GM12878 (cell line): ENCODE measurements at regions not wholly inside any gene's neighbourhood (a gene's known extent, or its start where the extent isn't known, plus 50 kb on each side); places are given as distances from the start of the nearest gene placed in this dataset.
A peak's percentile ranks its signal among the peaks of the same experiment; 100 is the strongest.

Source experiments
- CBFB ChIP-seq: IDR thresholded peaks from 2 replicates; pipeline ENCODE4 v1.6.1; 2016; ENCODE audit warnings: antibody characterized with exemption, low read depth
- E2F8 ChIP-seq: fragments of 450-650 bp; IDR thresholded peaks from 2 replicates; pipeline ENCODE4 v1.6.1; 2018; ENCODE audit warnings: mild to moderate bottlenecking, low read depth, moderate library complexity; ENCODE audit not compliant: partially characterized antibody
- HCFC1 ChIP-seq: fragments of 150-350 bp; IDR thresholded peaks from 2 replicates; pipeline ENCODE4 v1.6.1; 2014; ENCODE audit warnings: low read length
- IKZF1 ChIP-seq: fragments of 450-650 bp; conservative IDR thresholded peaks from 2 replicates; pipeline ENCODE4 v1.6.1; 2017; ENCODE audit warnings: antibody characterized with exemption, mild to moderate bottlenecking
- IRF4 ChIP-seq: IDR thresholded peaks from 2 replicates; pipeline ENCODE4 v1.6.1; 2011; ENCODE audit warnings: low read depth, low read length
- MEF2A ChIP-seq: IDR thresholded peaks from 2 replicates; pipeline ENCODE4 v1.6.1; 2011; ENCODE audit warnings: low read depth, mild to moderate bottlenecking, low read length, moderate library complexity; ENCODE audit not compliant: insufficient read depth
- SUZ12 ChIP-seq: fragments of 200-600 bp; sonication (generic); IDR thresholded peaks from one replicate; pipeline ENCODE4 v1.6.1; 2018; ENCODE audit warnings: antibody characterized with exemption, mild to moderate bottlenecking; ENCODE audit not compliant: unreplicated experiment
- TCF12 ChIP-seq: IDR thresholded peaks from 2 replicates; pipeline ENCODE4 v1.6.1; 2011; ENCODE audit warnings: low read depth, mild to moderate bottlenecking, low read length
- ZNF217 ChIP-seq: fragments of 450-650 bp; IDR thresholded peaks from 2 replicates; pipeline ENCODE4 v1.6.1; 2017; ENCODE audit warnings: antibody characterized with exemption, mild to moderate bottlenecking
- TF ChIP-seq, protein P1 (sequence below): IDR thresholded peaks from 2 replicates; pipeline ENCODE4 v1.6.1; 2012; ENCODE audit warnings: low read depth, low read length, improper control_type of control experiment

- TF ChIP-seq, protein P1, sequence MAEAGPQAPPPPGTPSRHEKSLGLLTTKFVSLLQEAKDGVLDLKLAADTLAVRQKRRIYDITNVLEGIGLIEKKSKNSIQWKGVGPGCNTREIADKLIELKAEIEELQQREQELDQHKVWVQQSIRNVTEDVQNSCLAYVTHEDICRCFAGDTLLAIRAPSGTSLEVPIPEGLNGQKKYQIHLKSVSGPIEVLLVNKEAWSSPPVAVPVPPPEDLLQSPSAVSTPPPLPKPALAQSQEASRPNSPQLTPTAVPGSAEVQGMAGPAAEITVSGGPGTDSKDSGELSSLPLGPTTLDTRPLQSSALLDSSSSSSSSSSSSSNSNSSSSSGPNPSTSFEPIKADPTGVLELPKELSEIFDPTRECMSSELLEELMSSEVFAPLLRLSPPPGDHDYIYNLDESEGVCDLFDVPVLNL: no peak
- peak; percentile 96 for TF ChIP-seq TCF12
- TF ChIP-seq CBFB: peak; percentile 78
- TF ChIP-seq SUZ12: no peak
- no peak; the same call in 1 of the 2 replicates for TF ChIP-seq ZNF217
- TF ChIP-seq IKZF1: peak; percentile 91
- TF ChIP-seq E2F8: no peak
- peak; percentile 93 for TF ChIP-seq IRF4
- peak; percentile 60; the same call in 1 of the 2 replicates for TF ChIP-seq MEF2A
- TF ChIP-seq HCFC1: no peak
These were observed 237.5 kb downstream of the BCOR start (continued) for GRCh38 chrX:39859991-39860861.
